GM12878 (cell line): ENCODE measurements at regions not wholly inside any gene's neighbourhood (a gene's known extent, or its start where the extent isn't known, plus 50 kb on each side); places are given as distances from the start of the nearest gene placed in this dataset.

Source experiments
- ATAC-seq: fragments of 200-7000 bp; cut with Tn5 transposase; 3 replicates; pipeline ENCODE4 v1.9.1; 2020; ENCODE audit warnings: mild to moderate bottlenecking, moderate library complexity
- BruUV-seq: library from RNA; stranded (reverse); fragments of 400-500 nt; replicated peaks from 2 replicates; lab custom pipeline; 2021; lab: Mats Ljungman, UMichigan
- CTCF ChIA-PET: fragments of 300-600 bp; sonication (Branson Sonifier 250); formaldehyde crosslinking; extraction: SDS; loops from one replicate; lab custom pipeline; 2021; ENCODE audit warnings: inconsistent platforms; lab: Yijun Ruan, JAX
- POLR2A ChIA-PET: fragments of 350-600 bp; formaldehyde crosslinking; extraction: SDS; loops from one replicate; lab custom pipeline; 2021; ENCODE audit warnings: inconsistent platforms; lab: Charles Lee
- RAD21 ChIA-PET: fragments of 300-600 bp; sonication (Branson Sonifier 250); formaldehyde crosslinking; loops from one replicate; lab custom pipeline; 2023; ENCODE audit warnings: antibody characterized with exemption; ENCODE audit not compliant: unreplicated experiment; lab: Charles Lee
- SMC1A ChIA-PET: fragments of 300-600 bp; sonication (Branson Sonifier 250); formaldehyde crosslinking; loops from one replicate; lab custom pipeline; 2023; ENCODE audit not compliant: unreplicated experiment, uncharacterized antibody; lab: Charles Lee
- DNase-seq: peaks from one replicate; pipeline ENCODE4 v3.0.0-alpha.2; 2011; ENCODE audit warnings: low read depth, low spot score
- FAIRE-seq: peaks from 3 replicates; lab custom pipeline; 2011; peaks lifted over from hg19 to GRCh38; lab: Jason Lieb, UNC
- H2AFZ ChIP-seq: 2 replicates; pipeline ENCODE4 v1.6.0; 2011; ENCODE audit warnings: low read depth, low read length, control low read depth; ENCODE audit not compliant: control insufficient read depth
- H3K27ac ChIP-seq: 2 replicates; pipeline ENCODE4 v1.5.1; 2011; ENCODE audit warnings: control low read depth; ENCODE audit not compliant: control insufficient read depth, insufficient read depth
- H3K27me3 ChIP-seq, 2 experiments: replicated peaks in 1 of 2; 2 replicates each; pipeline versions ENCODE4 v1.6.0 to v1.6.1; 2011; ENCODE audit warnings: low read length in 1 of 2; ENCODE audit not compliant: control insufficient read depth in 2 of 2, insufficient read depth in 2 of 2
- H3K36me3 ChIP-seq, 2 experiments: 2 replicates each; pipeline ENCODE4 v1.5.1; 2011; ENCODE audit warnings: low read length in 1 of 2; ENCODE audit not compliant: control insufficient read depth in 2 of 2, insufficient read depth in 2 of 2
- H3K4me1 ChIP-seq: 2 replicates; pipeline ENCODE4 v1.6.1; 2011; ENCODE audit warnings: mild to moderate bottlenecking, low read length, moderate library complexity, mixed read lengths; ENCODE audit not compliant: control insufficient read depth, insufficient read depth
- H3K4me2 ChIP-seq: 2 replicates; pipeline ENCODE4 v1.6.0; 2011; ENCODE audit warnings: control low read depth; ENCODE audit not compliant: control insufficient read depth, insufficient read depth
- H3K4me3 ChIP-seq: fragments of 200-600 bp; sonication (generic); 2 replicates; pipeline ENCODE4 v1.5.1; 2016
- H3K79me2 ChIP-seq: 2 replicates; pipeline ENCODE4 v1.6.0; 2011; ENCODE audit warnings: low read length; ENCODE audit not compliant: control insufficient read depth, insufficient read depth
- H3K9ac ChIP-seq: 2 replicates; pipeline ENCODE4 v1.8.0; 2011; ENCODE audit warnings: low read length, control low read depth, mixed read lengths; ENCODE audit not compliant: control insufficient read depth, insufficient read depth
- H3K9me3 ChIP-seq: replicated peaks from 3 replicates; pipeline ENCODE4 v1.5.1; 2011; ENCODE audit warnings: mild to moderate bottlenecking, low read length; ENCODE audit not compliant: control insufficient read depth, insufficient read depth
- H4K20me1 ChIP-seq: 2 replicates; pipeline ENCODE4 v1.6.0; 2011; ENCODE audit not compliant: control insufficient read depth, insufficient read depth
- BCL3 ChIP-seq: IDR thresholded peaks from 2 replicates; pipeline ENCODE4 v1.6.1; 2011; ENCODE audit warnings: borderline replicate concordance, low read depth, mild to moderate bottlenecking, moderate library complexity, low read length; ENCODE audit not compliant: insufficient read depth, poor library complexity, severe bottlenecking
- MEF2A ChIP-seq: IDR thresholded peaks from 2 replicates; pipeline ENCODE4 v1.6.1; 2011; ENCODE audit warnings: low read depth, mild to moderate bottlenecking, low read length, moderate library complexity; ENCODE audit not compliant: insufficient read depth
- POLR2AphosphoS2 ChIP-seq: IDR thresholded peaks from 2 replicates; pipeline ENCODE4 v1.6.1; 2011; ENCODE audit warnings: low read depth, mild to moderate bottlenecking, low read length, improper control_type of control experiment, moderate library complexity
- REST ChIP-seq: IDR thresholded peaks from 2 replicates; pipeline ENCODE4 v1.6.1; 2012; ENCODE audit warnings: mild to moderate bottlenecking, low read depth, low read length
- WGBS: methylation state at CpG from one replicate; pipeline ENCODE4 v1.1.6; 2016; ENCODE audit warnings: low lambda C conversion rate; ENCODE audit not compliant: insufficient replicate concordance, insufficient coverage; ENCODE audit errors: missing lambda C conversion rate; 5-methylcytosine and 5-hydroxymethylcytosine counted together
- in situ Hi-C: fragments of 300-500 bp; cut with MboI; formaldehyde crosslinking; loops from 9 replicates; pipeline ENCODE4 v1.14.3; 2018; ENCODE audit warnings: mixed read lengths
- intact Hi-C: fragments of 100-400 bp; cut with micrococcal nuclease; formaldehyde crosslinking; loops from one replicate; pipeline ENCODE4 v1.14.2; 2022; ENCODE audit not compliant: unreplicated experiment

- FAIRE-seq: no peak
- no peaks in the 10 kb centered on the region for H3K4me1 ChIP-seq
- no peaks in the 10 kb centered on the region for H3K36me3 ChIP-seq
- H3K79me2 ChIP-seq: no peaks in the 10 kb centered on the region
- intact Hi-C loops (no loop called here), in situ Hi-C loops (no loop called here)
- no peaks in the 10 kb centered on the region for H3K9me3 ChIP-seq
- WGBS: 0% methylated on average over 2 of the region's 2 CpGs
- H2AFZ ChIP-seq: no peak overlapping the region
- no peak for DNase-seq
- no peak for ATAC-seq
- RAD21 ChIA-PET: no interaction called here
- BruUV-seq: no TSS peak
- TF ChIP-seq BCL3 (no peak), POLR2AphosphoS2 (no peak), MEF2A (no peak), REST (no peak)
- TF ChIP-seq, all 136 proteins: peak for 0
- H3K9ac ChIP-seq: no peak overlapping the region
- H3K27ac ChIP-seq: no peak overlapping the region
- H4K20me1 ChIP-seq: no peaks in the 10 kb centered on the region
- no peak overlapping the region for H3K4me2 ChIP-seq
- POLR2A ChIA-PET: no interaction called here
- H3K4me3 ChIP-seq: no peak overlapping the region
- CTCF ChIA-PET: interaction anchor here (0.6 kb wide), 1 partner anchor 728 kb away, joined by 3 read pairs; no protein-coding TSS in a partner anchor
- no peaks in the 10 kb centered on the region for H3K27me3 ChIP-seq
- SMC1A ChIA-PET: no interaction called here
Observed at GRCh38 chr1:219359126-219359525, 185.4 kb downstream of the LYPLAL1 start.
